PC-3 (cell line): ENCODE measurements at regions not wholly inside any gene's neighbourhood (a gene's known extent, or its start where the extent isn't known, plus 50 kb on each side); places are given as distances from the start of the nearest gene placed in this dataset.

Experiments
- ATAC-seq: fragments of 200-7000 bp; cut with Tn5 transposase; 2 replicates; pipeline ENCODE4 v1.9.1; 2020; ENCODE audit warnings: mild to moderate bottlenecking, moderate library complexity
- BruUV-seq: library from RNA; stranded (reverse); fragments of 400-500 nt; replicated peaks from 2 replicates; lab custom pipeline; 2021; lab: Mats Ljungman, UMichigan
- CTCF ChIA-PET: fragments of 300-600 bp; sonication (Branson Sonifier 250); formaldehyde crosslinking; loops from one replicate; lab custom pipeline; 2022; ENCODE audit warnings: antibody characterized with exemption; lab: Charles Lee
- POLR2A ChIA-PET: fragments of 300-600 bp; sonication (Branson Sonifier 250); formaldehyde crosslinking; loops from one replicate; lab custom pipeline; 2022; ENCODE audit warnings: antibody characterized with exemption; ENCODE audit not compliant: unreplicated experiment; lab: Charles Lee
- DNase-seq: peaks from one replicate; pipeline ENCODE4 v3.0.0-alpha.2; 2015
- H2AFZ ChIP-seq: fragments of 300-600 bp; sonication (generic); 2 replicates; pipeline ENCODE4 v1.6.0; 2016; ENCODE audit warnings: antibody characterized with exemption, low read length
- H3F3A ChIP-seq: fragments of 300-600 bp; sonication (generic); one replicate; pipeline ENCODE4 v1.6.0; 2017; ENCODE audit warnings: antibody characterized with exemption, low read length, control low read depth, mild to moderate bottlenecking; ENCODE audit not compliant: unreplicated experiment
- H3K27ac ChIP-seq: fragments of 300-600 bp; sonication (generic); 2 replicates; pipeline ENCODE4 v1.5.1; 2016; ENCODE audit warnings: mild to moderate bottlenecking, low read length
- H3K27me3 ChIP-seq: fragments of 300-600 bp; sonication (generic); 2 replicates; pipeline ENCODE4 v1.6.1; 2016; ENCODE audit warnings: low read length, mixed read lengths
- H3K36me3 ChIP-seq: fragments of 300-600 bp; sonication (generic); 2 replicates; pipeline ENCODE4 v1.6.1; 2016; ENCODE audit warnings: low read depth, mixed run types, low read length, mixed read lengths
- H3K4me1 ChIP-seq: fragments of 300-600 bp; sonication (generic); 2 replicates; pipeline ENCODE4 v1.5.1; 2016; ENCODE audit warnings: low read length; ENCODE audit not compliant: insufficient read depth
- H3K4me2 ChIP-seq: fragments of 300-600 bp; sonication (generic); 2 replicates; pipeline ENCODE4 v1.6.0; 2016; ENCODE audit warnings: low read length
- H3K4me3 ChIP-seq: fragments of 300-600 bp; sonication (generic); 2 replicates; pipeline ENCODE4 v1.5.1; 2016; ENCODE audit warnings: mild to moderate bottlenecking, low read length, mixed read lengths
- H3K79me2 ChIP-seq: fragments of 300-600 bp; sonication (generic); 2 replicates; pipeline ENCODE4 v1.6.1; 2017; ENCODE audit warnings: low read length, mixed read lengths
- H3K9ac ChIP-seq: fragments of 300-600 bp; sonication (generic); 2 replicates; pipeline ENCODE4 v1.6.0; 2016; ENCODE audit warnings: mild to moderate bottlenecking, low read length
- H3K9me2 ChIP-seq: fragments of 300-600 bp; sonication (generic); replicated peaks from 2 replicates; pipeline ENCODE4 v1.6.1; 2016; ENCODE audit warnings: mixed run types, low read length, mixed read lengths
- H3K9me3 ChIP-seq: fragments of 300-600 bp; sonication (generic); 2 replicates; pipeline ENCODE4 v1.6.1; 2016; ENCODE audit warnings: low read length, mixed read lengths
- H4K20me1 ChIP-seq: fragments of 300-600 bp; sonication (generic); 2 replicates; pipeline ENCODE4 v1.6.1; 2016; ENCODE audit warnings: low read length, mixed read lengths
- CTCF ChIP-seq: fragments of 300-600 bp; sonication (generic); conservative IDR thresholded peaks from 2 replicates; pipeline ENCODE4 v1.5.1; 2017; ENCODE audit warnings: antibody characterized with exemption, low read depth, mild to moderate bottlenecking, low read length
- EZH2 ChIP-seq: fragments of 300-600 bp; sonication (generic); IDR thresholded peaks from one replicate; pipeline ENCODE4 v1.6.1; 2017; ENCODE audit warnings: antibody characterized with exemption, mild to moderate bottlenecking, low read length; ENCODE audit not compliant: unreplicated experiment
- EZH2phosphoT487 ChIP-seq: fragments of 300-600 bp; sonication (generic); IDR thresholded peaks from 2 replicates; pipeline ENCODE4 v1.6.1; 2018; ENCODE audit warnings: mild to moderate bottlenecking, antibody characterized with exemption, low read length, borderline replicate concordance
- intact Hi-C: fragments of 100-400 bp; cut with micrococcal nuclease; formaldehyde crosslinking; loops from 2 replicates; pipeline ENCODE4 v1.9.0; 2023

GRCh38 chr5:166369807-166370206 lies 1921.6 kb upstream of the WWC1 start:
- ChIA-PET CTCF (no interaction called here), POLR2A (no interaction called here)

GRCh38 chr5:166370928-166371690 lies 1920.3 kb upstream of the WWC1 start:
- peak overlapping the region; percentile 83 for H3K4me2 ChIP-seq
- no peaks in the 10 kb centered on the region for H4K20me1 ChIP-seq
- no peaks in the 10 kb centered on the region for H3K36me3 ChIP-seq
- TF ChIP-seq CTCF: no peak
- TF ChIP-seq EZH2phosphoT487: no peak
- TF ChIP-seq EZH2: no peak
- ATAC-seq (peak; percentile 29; the same call in 1 of the 2 replicates), DNase-seq (peak; percentile 18)
- no TSS peak for BruUV-seq
- ChIA-PET POLR2A (no interaction called here), CTCF (no interaction called here)
- H3K27ac ChIP-seq: no peak overlapping the region
- H3K27me3 ChIP-seq: no peaks in the 10 kb centered on the region
- H3K79me2 ChIP-seq: no peaks in the 10 kb centered on the region
- peak overlapping the region; percentile 2; the same call in 1 of the 2 replicates for H3K9ac ChIP-seq
- no peaks in the 10 kb centered on the region for H3K9me3 ChIP-seq
- H2AFZ ChIP-seq: peak overlapping the region; percentile 92
- no peaks in the 10 kb centered on the region for H3K9me2 ChIP-seq
- no peaks in the 10 kb centered on the region for H3F3A ChIP-seq
- H3K4me3 ChIP-seq: peak overlapping the region; percentile 69
- intact Hi-C loops: no loop called here
- H3K4me1 ChIP-seq: no peaks in the 10 kb centered on the region

More at GRCh38 chr5:166369807-166370206, 1921.6 kb upstream of the WWC1 start:
- Histone ChIP-seq H3K79me2 (no peaks in the 10 kb centered on the region), H3K4me1 (no peaks in the 10 kb centered on the region), H3K27ac (no peak overlapping the region), H3K9ac (no peak overlapping the region), H3K27me3 (no peaks in the 10 kb centered on the region), H3K9me3 (no peaks in the 10 kb centered on the region), H3K36me3 (no peaks in the 10 kb centered on the region), H4K20me1 (no peaks in the 10 kb centered on the region), H2AFZ (no peak overlapping the region), H3K9me2 (no peaks in the 10 kb centered on the region), H3F3A (no peaks in the 10 kb centered on the region), H3K4me3 (no peak overlapping the region), H3K4me2 (no peak overlapping the region)
- intact Hi-C loops: no loop called here
- no peak for ATAC-seq
- no peak for DNase-seq
- no peak for TF ChIP-seq EZH2phosphoT487
- TF ChIP-seq CTCF: no peak
- TF ChIP-seq EZH2: no peak
- BruUV-seq: no TSS peak

GRCh38 chr5:166373817-166374216 lies 1917.6 kb upstream of the WWC1 start:
- Histone ChIP-seq H3K4me3 (no peak overlapping the region), H3K4me1 (no peaks in the 10 kb centered on the region), H3K36me3 (no peaks in the 10 kb centered on the region), H3K27me3 (no peaks in the 10 kb centered on the region), H3K9me2 (no peaks in the 10 kb centered on the region), H3F3A (no peaks in the 10 kb centered on the region), H3K9ac (no peak overlapping the region), H3K27ac (no peak overlapping the region), H3K79me2 (no peaks in the 10 kb centered on the region), H3K4me2 (no peak overlapping the region), H3K9me3 (no peaks in the 10 kb centered on the region), H2AFZ (no peak overlapping the region), H4K20me1 (no peaks in the 10 kb centered on the region)
- no TSS peak for BruUV-seq
- ChIA-PET POLR2A (no interaction called here), CTCF (no interaction called here)
- intact Hi-C loops: no loop called here
- no peak for TF ChIP-seq EZH2phosphoT487
- ATAC-seq (no peak), DNase-seq (no peak)
